GF-D8 (cell line): ENCODE measurements at regions not wholly inside any gene's neighbourhood (a gene's known extent, or its start where the extent isn't known, plus 50 kb on each side); places are given as distances from the start of the nearest gene placed in this dataset.

Experiments used
- DNase-seq: peaks from one replicate; lab custom pipeline; 2025; lab: John Stamatoyannopoulos, UW

- DNase-seq: no peak
These were observed 121.3 kb downstream of the RPS29 start for GRCh38 chr14:49464885-49465284.

- no peak for DNase-seq
These were observed 123.0 kb downstream of the RPS29 start for GRCh38 chr14:49463146-49463545.

- DNase-seq: peak; percentile 34
These were observed 124.4 kb downstream of the RPS29 start for GRCh38 chr14:49461529-49462401.

GRCh38 chr14:49460662-49461061 is 125.5 kb downstream of the RPS29 start:
- DNase-seq: no peak

- no peak for DNase-seq
These were observed 129.6 kb downstream of the RPS29 start for GRCh38 chr14:49456589-49456988.

- DNase-seq: no peak
These were observed 134.2 kb downstream of the RPS29 start for GRCh38 chr14:49451938-49452337.

GRCh38 chr14:49449749-49450148 is 136.4 kb downstream of the RPS29 start:
- DNase-seq: no peak

GRCh38 chr14:49447540-49448107 is 138.6 kb downstream of the RPS29 start:
- DNase-seq: no peak

GRCh38 chr14:49446801-49447200 is 139.4 kb downstream of the RPS29 start:
- no peak for DNase-seq

GRCh38 chr14:49438256-49438770 is 147.9 kb downstream of the RPS29 start:
- no peak for DNase-seq

- no peak for DNase-seq
These were observed 158.1 kb downstream of the RPS29 start for GRCh38 chr14:49428076-49428475.

- DNase-seq: no peak
These were observed 159.1 kb downstream of the RPS29 start for GRCh38 chr14:49427117-49427516.

GRCh38 chr14:49425921-49426320 is 160.3 kb downstream of the RPS29 start:
- DNase-seq: no peak

- DNase-seq: no peak
These were observed 161.5 kb downstream of the RPS29 start for GRCh38 chr14:49424436-49425331.

- no peak for DNase-seq
These were observed 166.0 kb downstream of the RPS29 start for GRCh38 chr14:49420201-49420600.

- DNase-seq: no peak
These were observed 167.4 kb downstream of the RPS29 start for GRCh38 chr14:49418789-49419188.

GRCh38 chr14:49417790-49418189 is 168.4 kb downstream of the RPS29 start:
- DNase-seq: no peak

GRCh38 chr14:49408187-49408933 is 177.8 kb downstream of the RPS29 start:
- no peak for DNase-seq

GRCh38 chr14:49405291-49405690 is 180.9 kb downstream of the RPS29 start:
- DNase-seq: no peak

GRCh38 chr14:49401373-49401772 is 184.8 kb downstream of the RPS29 start:
- DNase-seq: no peak

GRCh38 chr14:49396801-49397200 is 189.4 kb downstream of the RPS29 start:
- DNase-seq: no peak

- DNase-seq: no peak
These were observed 204.4 kb downstream of the RPS29 start for GRCh38 chr14:49381778-49382177.
